Coronary artery (tissue), 2 donors: ENCODE measurements at regions not wholly inside any gene's neighbourhood (a gene's known extent, or its start where the extent isn't known, plus 50 kb on each side); places are given as distances from the start of the nearest gene placed in this dataset.

Experiments
- DNase-seq: peaks from one replicate; pipeline ENCODE4 v3.0.0-alpha.2; 2017; ENCODE audit warnings: low spot score
- H3K27ac ChIP-seq, 2 donors: fragments of 200-600 bp; sonication (generic); one replicate each; pipeline ENCODE4 v1.5.1; 2016 to 2019
- H3K4me3 ChIP-seq: fragments of 200-600 bp; sonication (generic); 2 replicates; pipeline ENCODE4 v1.5.1; 2016; ENCODE audit warnings: mild to moderate bottlenecking, moderate library complexity
- TF ChIP-seq, protein P1 (sequence below): fragments of 200-600 bp; sonication (generic); IDR thresholded peaks from one replicate; pipeline ENCODE4 v1.5.1; 2019; ENCODE audit warnings: antibody characterized with exemption

GRCh38 chr2:207265869-207266268 is 100.1 kb upstream of the KLF7 start:
- no peak for DNase-seq
- TF ChIP-seq, protein P1, sequence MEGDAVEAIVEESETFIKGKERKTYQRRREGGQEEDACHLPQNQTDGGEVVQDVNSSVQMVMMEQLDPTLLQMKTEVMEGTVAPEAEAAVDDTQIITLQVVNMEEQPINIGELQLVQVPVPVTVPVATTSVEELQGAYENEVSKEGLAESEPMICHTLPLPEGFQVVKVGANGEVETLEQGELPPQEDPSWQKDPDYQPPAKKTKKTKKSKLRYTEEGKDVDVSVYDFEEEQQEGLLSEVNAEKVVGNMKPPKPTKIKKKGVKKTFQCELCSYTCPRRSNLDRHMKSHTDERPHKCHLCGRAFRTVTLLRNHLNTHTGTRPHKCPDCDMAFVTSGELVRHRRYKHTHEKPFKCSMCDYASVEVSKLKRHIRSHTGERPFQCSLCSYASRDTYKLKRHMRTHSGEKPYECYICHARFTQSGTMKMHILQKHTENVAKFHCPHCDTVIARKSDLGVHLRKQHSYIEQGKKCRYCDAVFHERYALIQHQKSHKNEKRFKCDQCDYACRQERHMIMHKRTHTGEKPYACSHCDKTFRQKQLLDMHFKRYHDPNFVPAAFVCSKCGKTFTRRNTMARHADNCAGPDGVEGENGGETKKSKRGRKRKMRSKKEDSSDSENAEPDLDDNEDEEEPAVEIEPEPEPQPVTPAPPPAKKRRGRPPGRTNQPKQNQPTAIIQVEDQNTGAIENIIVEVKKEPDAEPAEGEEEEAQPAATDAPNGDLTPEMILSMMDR: no peak
- Histone ChIP-seq H3K4me3 (no peak overlapping the region), H3K27ac (no peak overlapping the region)

DNA sequence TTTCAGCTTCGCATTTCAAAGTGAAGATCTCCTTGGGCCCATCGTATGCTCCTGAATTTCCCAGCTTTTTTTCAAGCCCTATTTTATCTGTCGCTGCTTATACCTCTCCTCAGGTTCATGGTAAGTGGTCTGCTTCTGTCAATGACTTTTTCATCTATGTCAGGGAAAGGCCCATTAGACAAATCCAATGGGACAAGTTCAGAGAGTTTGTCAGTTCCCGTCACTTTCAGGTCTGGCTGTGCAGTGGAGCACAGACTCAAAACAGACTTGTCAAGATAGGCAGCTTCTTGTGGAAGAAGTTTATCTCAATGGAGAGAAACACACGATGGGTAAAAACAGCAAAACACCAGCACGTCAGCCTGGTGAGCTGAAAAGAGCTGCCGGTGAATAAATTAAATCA is 100.9 kb upstream of the KLF7 start:
- TF ChIP-seq, protein P1: no peak
- Histone ChIP-seq H3K27ac (no peak overlapping the region), H3K4me3 (no peak overlapping the region)
- no peak for DNase-seq

GRCh38 chr2:207269038-207269437 is 103.3 kb upstream of the KLF7 start:
- TF ChIP-seq, protein P1: no peak
- no peak overlapping the region for H3K4me3 ChIP-seq
- H3K27ac ChIP-seq: no peak overlapping the region
- no peak for DNase-seq

GRCh38 chr2:207274530-207275189 is 108.9 kb upstream of the KLF7 start:
- TF ChIP-seq, protein P1: no peak
- DNase-seq: no peak
- no peak overlapping the region for H3K27ac ChIP-seq
- no peak overlapping the region for H3K4me3 ChIP-seq

GRCh38 chr2:207275779-207276178 is 110.0 kb upstream of the KLF7 start:
- H3K27ac ChIP-seq: no peak overlapping the region
- no peak overlapping the region for H3K4me3 ChIP-seq
- TF ChIP-seq, protein P1: no peak
- no peak for DNase-seq

DNA sequence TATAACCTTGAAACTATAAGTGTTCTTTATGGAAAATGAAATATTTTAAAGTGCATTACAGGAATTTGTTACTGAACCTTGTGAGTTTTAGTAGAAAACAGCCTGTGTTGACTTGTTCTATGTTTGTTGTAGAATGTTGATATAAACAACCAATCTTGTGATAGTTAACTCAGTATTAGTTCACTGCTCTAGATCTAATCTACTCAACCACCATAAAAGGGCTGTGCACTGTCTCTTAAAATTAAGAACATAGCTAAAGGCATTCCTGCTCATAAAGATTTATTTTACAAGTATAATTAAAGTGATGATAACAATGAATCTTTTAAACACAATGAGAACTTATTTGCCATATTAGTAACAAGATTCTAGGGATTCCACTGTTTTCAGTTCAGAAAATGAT is 110.5 kb upstream of the KLF7 start:
- Histone ChIP-seq H3K27ac (no peak overlapping the region), H3K4me3 (no peak overlapping the region)
- no peak for DNase-seq
- TF ChIP-seq, protein P1: no peak

DNA sequence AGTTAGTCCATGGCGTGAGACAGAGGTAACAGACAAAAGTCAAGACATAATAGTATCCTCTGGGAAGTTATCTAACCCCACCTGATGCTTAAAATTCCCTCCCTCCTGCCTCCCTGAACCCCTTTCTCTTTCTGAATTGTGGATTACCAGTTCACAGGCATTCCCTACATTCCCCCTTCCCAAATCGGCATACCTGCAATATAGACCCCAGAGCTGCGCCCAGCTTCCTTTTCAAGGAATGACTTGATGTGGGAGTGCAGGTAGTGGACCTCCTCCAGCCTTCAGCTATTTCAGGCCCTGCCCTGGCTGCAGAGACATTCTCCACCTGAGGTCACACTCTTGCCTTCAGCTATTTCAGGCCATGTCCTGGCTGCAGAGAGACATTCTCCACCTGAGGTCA is 111.1 kb upstream of the KLF7 start:
- H3K4me3 ChIP-seq: no peak overlapping the region
- H3K27ac ChIP-seq: no peak overlapping the region
- TF ChIP-seq, protein P1: no peak
- no peak for DNase-seq
